ENCODE measurements at regions not wholly inside any gene's neighbourhood (a gene's known extent, or its start where the extent isn't known, plus 50 kb on each side); places are given as distances from the start of the nearest gene placed in this dataset.

- TF ChIP-seq CTCF (conservative IDR thresholded peaks at IDR 0.05; ENCODE audit: low read length) (peak; percentile 68), EZH2phosphoT487 (IDR thresholded peaks at IDR 0.05; ENCODE audit: borderline replicate concordance, low read depth, low read length) (no peak)
- Histone ChIP-seq H3K9me3 (ENCODE audit: low read length) (no peaks in the 10 kb centered on the region), H4K20me1 (ENCODE audit: insufficient read depth, low read length) (no peaks in the 10 kb centered on the region), H3K4me1 (ENCODE audit: insufficient read depth, low read length, poor library complexity, severe bottlenecking) (no peaks in the 10 kb centered on the region), H3K27ac (ENCODE audit: low read depth, low read length, poor library complexity, severe bottlenecking) (no peak overlapping the region), H3K4me3 (ENCODE audit: low read depth, low read length, poor library complexity, severe bottlenecking) (no peak overlapping the region), H3K79me2 (ENCODE audit: insufficient read depth, low read depth, low read length) (no peaks in the 10 kb centered on the region), H3K36me3 (ENCODE audit: insufficient read depth, low read length) (no peaks in the 10 kb centered on the region), H3K4me2 (ENCODE audit: low read length) (no peak overlapping the region), H3K9me2 (ENCODE audit: insufficient read depth, low read length) (no peaks in the 10 kb centered on the region), H2AFZ (ENCODE audit: low read length) (no peak overlapping the region)
- ChIA-PET CTCF (ENCODE audit: unreplicated experiment) (no interaction called here), POLR2A (no interaction called here)
- DNase-seq (ENCODE audit: low spot score) = peak; percentile 23
- intact Hi-C loops (cut with micrococcal nuclease; ENCODE audit: unreplicated experiment) = loop anchor here (1.0 to 5.0 kb wide), 3 partner anchors 255 to 640 kb away; no protein-coding TSS in a partner anchor
- no TSS peak for BruUV-seq (replicated peaks)
These were observed 143.8 kb upstream of the TMEM106B start for GRCh38 chr7:12067156-12067831.

GRCh38 chr7:12069757-12070156 lies 141.3 kb upstream of the TMEM106B start:
- BruUV-seq (replicated peaks) = no TSS peak
- DNase-seq (ENCODE audit: low spot score) = no peak
- Histone ChIP-seq H3K36me3 (ENCODE audit: insufficient read depth, low read length) (no peaks in the 10 kb centered on the region), H3K79me2 (ENCODE audit: insufficient read depth, low read depth, low read length) (no peaks in the 10 kb centered on the region), H4K20me1 (ENCODE audit: insufficient read depth, low read length) (no peaks in the 10 kb centered on the region), H3K4me3 (ENCODE audit: low read depth, low read length, poor library complexity, severe bottlenecking) (no peak overlapping the region), H3K4me2 (ENCODE audit: low read length) (no peak overlapping the region), H2AFZ (ENCODE audit: low read length) (no peak overlapping the region), H3K27ac (ENCODE audit: low read depth, low read length, poor library complexity, severe bottlenecking) (no peak overlapping the region), H3K9me2 (ENCODE audit: insufficient read depth, low read length) (no peaks in the 10 kb centered on the region), H3K9me3 (ENCODE audit: low read length) (no peaks in the 10 kb centered on the region), H3K4me1 (ENCODE audit: insufficient read depth, low read length, poor library complexity, severe bottlenecking) (no peaks in the 10 kb centered on the region)
- POLR2A ChIA-PET = no interaction called here
- TF ChIP-seq EZH2phosphoT487 (IDR thresholded peaks at IDR 0.05; ENCODE audit: borderline replicate concordance, low read depth, low read length) (no peak), CTCF (conservative IDR thresholded peaks at IDR 0.05; ENCODE audit: low read length) (no peak)
- intact Hi-C loops (cut with micrococcal nuclease; ENCODE audit: unreplicated experiment) = loop anchor here (5.0 kb wide), 2 partner anchors 418 to 642 kb away; no protein-coding TSS in a partner anchor
- CTCF ChIA-PET (ENCODE audit: unreplicated experiment) = interaction anchor here (0.6 kb wide), 1 partner anchor 226 kb away, joined by 3 read pairs; no protein-coding TSS in a partner anchor

GRCh38 chr7:12074889-12075288 lies 136.2 kb upstream of the TMEM106B start:
- CTCF ChIA-PET (ENCODE audit: unreplicated experiment) = no interaction called here
- intact Hi-C loops (cut with micrococcal nuclease; ENCODE audit: unreplicated experiment) = no loop called here
- H3K79me2 ChIP-seq (ENCODE audit: insufficient read depth, low read depth, low read length) = no peaks in the 10 kb centered on the region
- H2AFZ ChIP-seq (ENCODE audit: low read length) = no peak overlapping the region
- H4K20me1 ChIP-seq (ENCODE audit: insufficient read depth, low read length) = no peaks in the 10 kb centered on the region
- TF ChIP-seq CTCF (conservative IDR thresholded peaks at IDR 0.05; ENCODE audit: low read length) (no peak), EZH2phosphoT487 (IDR thresholded peaks at IDR 0.05; ENCODE audit: borderline replicate concordance, low read depth, low read length) (no peak)
- DNase-seq (ENCODE audit: low spot score) = no peak
- no peak overlapping the region for H3K4me3 ChIP-seq (ENCODE audit: low read depth, low read length, poor library complexity, severe bottlenecking)
- POLR2A ChIA-PET = no interaction called here
- BruUV-seq (replicated peaks) = no TSS peak
- H3K9me2 ChIP-seq (ENCODE audit: insufficient read depth, low read length) = no peaks in the 10 kb centered on the region
- H3K4me1 ChIP-seq (ENCODE audit: insufficient read depth, low read length, poor library complexity, severe bottlenecking) = no peaks in the 10 kb centered on the region
- H3K4me2 ChIP-seq (ENCODE audit: low read length) = no peak overlapping the region
- no peaks in the 10 kb centered on the region for H3K9me3 ChIP-seq (ENCODE audit: low read length)
- H3K27ac ChIP-seq (ENCODE audit: low read depth, low read length, poor library complexity, severe bottlenecking) = no peak overlapping the region
- no peaks in the 10 kb centered on the region for H3K36me3 ChIP-seq (ENCODE audit: insufficient read depth, low read length)

Measured in OCI-LY7 (cell line).